ENCODE measurements at regions not wholly inside any gene's neighbourhood (a gene's known extent, or its start where the extent isn't known, plus 50 kb on each side); places are given as distances from the start of the nearest gene placed in this dataset.
"Not testable (repeated sequence)": the region's sequence is repeated elsewhere in the genome, so short reads cannot be mapped to it uniquely, and the experiment has no call there.

DNA sequence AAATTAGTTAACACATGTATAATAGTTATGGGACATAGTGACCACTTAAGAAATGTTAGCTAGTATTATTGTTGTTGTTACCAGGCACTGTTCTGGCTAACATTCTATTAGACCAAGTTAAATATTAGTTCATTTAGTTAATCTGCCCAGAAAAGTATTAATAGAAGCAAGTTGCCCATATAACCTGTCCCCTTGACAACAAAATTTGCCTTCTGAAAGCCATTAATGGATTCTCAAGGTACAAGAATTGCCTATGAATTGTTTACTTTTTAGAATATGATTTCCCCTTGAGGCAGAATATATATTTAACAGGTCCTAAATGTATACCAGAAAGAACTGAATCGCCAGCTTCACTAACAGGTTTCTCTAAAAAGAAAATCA, 167.3 kb upstream of the TMCC3 start:
- TF ChIP-seq CTCF (IDR thresholded peaks at IDR 0.05; ENCODE audit: unreplicated experiment) = no peak
- no peak overlapping the region for H3K27ac Mint-ChIP-seq (ENCODE audit: unreplicated experiment)
- no peak for DNase-seq
- H3K27me3 Mint-ChIP-seq (ENCODE audit: unreplicated experiment) = no peaks in the 10 kb centered on the region
- no peak overlapping the region for H3K4me3 Mint-ChIP-seq (ENCODE audit: low read depth, unreplicated experiment)
- no TSS peak for BruUV-seq (replicated peaks)
- CTCF ChIA-PET = interaction anchor here (1.3 kb wide), 1 partner anchor 57 kb away, joined by 4 read pairs; no protein-coding TSS in a partner anchor
- intact Hi-C loops (cut with micrococcal nuclease; ENCODE audit: unreplicated experiment) = no loop called here
- peaks cover 10% of the 10 kb centered on the region for H3K9me3 Mint-ChIP-seq (ENCODE audit: low read depth, unreplicated experiment)
- H3K36me3 Mint-ChIP-seq (ENCODE audit: insufficient read depth, unreplicated experiment) = no peaks in the 10 kb centered on the region
- no peaks in the 10 kb centered on the region for H3K4me1 Mint-ChIP-seq (ENCODE audit: low read depth, unreplicated experiment)

- BruUV-seq (replicated peaks); H3K27me3 Mint-ChIP-seq (ENCODE audit: unreplicated experiment); H3K4me3 Mint-ChIP-seq (ENCODE audit: low read depth, unreplicated experiment); DNase-seq; H3K36me3 Mint-ChIP-seq (ENCODE audit: insufficient read depth, unreplicated experiment); H3K27ac Mint-ChIP-seq (ENCODE audit: unreplicated experiment); H3K4me1 Mint-ChIP-seq (ENCODE audit: low read depth, unreplicated experiment); intact Hi-C loops (cut with micrococcal nuclease; ENCODE audit: unreplicated experiment): not testable (repeated sequence)
- CTCF ChIA-PET = interaction anchor here (1.3 kb wide), 1 partner anchor 58 kb away, joined by 4 read pairs; no protein-coding TSS in a partner anchor
- peaks cover 10% of the 10 kb centered on the region for H3K9me3 Mint-ChIP-seq (ENCODE audit: low read depth, unreplicated experiment)
These were observed 166.8 kb upstream of the TMCC3 start for GRCh38 chr12:94817201-94817600.

DNA sequence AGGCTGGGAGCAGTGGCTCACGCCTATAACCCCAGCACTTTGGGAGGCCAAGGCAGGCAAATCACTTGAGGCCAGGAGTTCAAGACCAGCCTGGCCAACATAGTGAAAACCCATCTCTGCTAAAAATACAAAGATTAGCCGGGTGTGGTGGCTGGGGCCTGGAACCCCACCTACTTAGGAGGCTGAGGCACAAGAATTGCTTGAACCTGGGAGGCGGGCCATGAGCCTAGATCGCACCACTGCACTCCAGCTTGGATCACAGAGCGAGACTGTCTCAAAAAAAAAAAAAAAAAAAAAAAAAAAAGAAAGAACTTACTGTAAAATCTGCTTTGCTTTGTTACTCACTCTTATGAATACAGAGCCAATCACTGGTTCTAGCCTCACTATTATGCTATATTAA, 166.4 kb upstream of the TMCC3 start:
- peaks cover 10% of the 10 kb centered on the region for H3K9me3 Mint-ChIP-seq (ENCODE audit: low read depth, unreplicated experiment)
- BruUV-seq (replicated peaks); H3K4me3 Mint-ChIP-seq (ENCODE audit: low read depth, unreplicated experiment); H3K27ac Mint-ChIP-seq (ENCODE audit: unreplicated experiment); H3K36me3 Mint-ChIP-seq (ENCODE audit: insufficient read depth, unreplicated experiment); H3K27me3 Mint-ChIP-seq (ENCODE audit: unreplicated experiment); intact Hi-C loops (cut with micrococcal nuclease; ENCODE audit: unreplicated experiment); H3K4me1 Mint-ChIP-seq (ENCODE audit: low read depth, unreplicated experiment); DNase-seq: not testable (repeated sequence)
- CTCF ChIA-PET = interaction anchor here (1.3 kb wide), 1 partner anchor 58 kb away, joined by 4 read pairs; no protein-coding TSS in a partner anchor

DNA sequence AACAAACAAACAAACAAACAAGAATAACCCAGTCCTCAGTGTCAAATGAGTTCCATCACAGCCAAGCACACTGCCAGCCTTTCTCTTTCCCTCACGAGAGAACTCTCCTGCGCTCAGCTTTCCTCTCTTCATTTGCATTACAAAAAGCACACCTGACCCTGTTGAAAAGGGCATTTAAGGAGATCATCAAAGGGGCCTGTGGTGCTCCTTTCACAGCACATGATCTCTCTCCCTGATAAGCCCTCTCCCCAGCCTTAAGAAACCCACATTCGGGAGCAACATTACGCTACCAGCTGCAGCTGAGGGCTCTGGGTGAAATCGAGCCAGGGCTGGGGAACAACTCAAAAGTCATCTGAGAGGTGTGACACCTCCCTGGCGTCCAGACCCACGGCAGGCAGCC, 165.6 kb upstream of the TMCC3 start:
- no peak for DNase-seq
- Mint-ChIP-seq H3K27ac (ENCODE audit: unreplicated experiment) (no peak overlapping the region), H3K27me3 (ENCODE audit: unreplicated experiment) (no peaks in the 10 kb centered on the region), H3K4me1 (ENCODE audit: low read depth, unreplicated experiment) (no peaks in the 10 kb centered on the region), H3K9me3 (ENCODE audit: low read depth, unreplicated experiment) (peaks cover 13% of the 10 kb centered on the region), H3K36me3 (ENCODE audit: insufficient read depth, unreplicated experiment) (no peaks in the 10 kb centered on the region), H3K4me3 (ENCODE audit: low read depth, unreplicated experiment) (no peak overlapping the region)
- CTCF ChIA-PET = interaction anchor here (0.7 kb wide), 1 partner anchor 147 kb away, joined by 4 read pairs; no protein-coding TSS in a partner anchor
- no peak for TF ChIP-seq CTCF (IDR thresholded peaks at IDR 0.05; ENCODE audit: unreplicated experiment)
- intact Hi-C loops (cut with micrococcal nuclease; ENCODE audit: unreplicated experiment) = no loop called here
- BruUV-seq (replicated peaks) = no TSS peak

DNA sequence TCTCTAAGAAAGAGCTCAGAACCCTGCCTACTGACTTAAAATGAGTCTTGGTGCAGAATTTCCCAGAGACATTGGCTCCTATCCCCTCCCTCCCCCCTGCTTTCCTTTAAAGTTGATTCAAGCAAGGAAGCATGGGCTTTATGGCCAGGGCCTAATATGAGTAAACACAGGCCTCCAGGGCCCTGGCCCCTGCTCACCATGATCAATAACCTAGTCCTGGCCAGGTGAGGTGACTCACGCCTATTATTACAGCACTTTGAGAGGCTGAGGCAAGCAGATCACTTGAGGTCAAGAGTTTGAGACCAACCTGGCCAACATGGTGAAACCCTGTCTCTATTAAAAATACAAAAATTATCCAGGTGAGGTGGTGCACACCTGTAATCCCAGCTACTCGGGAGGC, 165.1 kb upstream of the TMCC3 start:
- Mint-ChIP-seq H3K27me3 (ENCODE audit: unreplicated experiment) (no peaks in the 10 kb centered on the region), H3K4me1 (ENCODE audit: low read depth, unreplicated experiment) (no peaks in the 10 kb centered on the region), H3K4me3 (ENCODE audit: low read depth, unreplicated experiment) (no peak overlapping the region), H3K9me3 (ENCODE audit: low read depth, unreplicated experiment) (peaks cover 13% of the 10 kb centered on the region), H3K36me3 (ENCODE audit: insufficient read depth, unreplicated experiment) (no peaks in the 10 kb centered on the region), H3K27ac (ENCODE audit: unreplicated experiment) (no peak overlapping the region)
- no peak for TF ChIP-seq CTCF (IDR thresholded peaks at IDR 0.05; ENCODE audit: unreplicated experiment)
- CTCF ChIA-PET = no interaction called here
- DNase-seq = no peak
- intact Hi-C loops (cut with micrococcal nuclease; ENCODE audit: unreplicated experiment) = no loop called here
- no TSS peak for BruUV-seq (replicated peaks)

All from Calu3 (cell line).